ENCODE measurements at regions not wholly inside any gene's neighbourhood (a gene's known extent, or its start where the extent isn't known, plus 50 kb on each side); places are given as distances from the start of the nearest gene placed in this dataset.
A peak's percentile ranks its signal among the peaks of the same experiment; 100 is the strongest.

DNA sequence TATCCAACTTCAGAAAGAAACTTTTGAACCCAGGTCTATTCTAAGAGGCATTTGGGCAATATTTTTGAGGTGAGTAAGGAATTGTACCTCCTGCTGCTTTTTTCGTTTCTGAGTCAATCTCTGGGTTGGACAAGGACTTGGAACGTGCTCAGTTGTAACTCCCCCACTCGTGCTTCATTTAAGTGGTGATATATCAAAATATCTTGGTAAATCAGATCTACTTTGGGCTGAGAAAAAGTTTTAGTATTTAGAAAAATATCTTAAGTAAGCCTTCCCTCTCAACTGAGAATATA is 728.9 kb downstream of the EFNB2 start:
- no peak overlapping the region for H3K4me3 ChIP-seq (ENCODE audit: low read depth, low read length)
- DNase-seq (ENCODE audit: low read depth): no peak
- TF ChIP-seq, protein P1, sequence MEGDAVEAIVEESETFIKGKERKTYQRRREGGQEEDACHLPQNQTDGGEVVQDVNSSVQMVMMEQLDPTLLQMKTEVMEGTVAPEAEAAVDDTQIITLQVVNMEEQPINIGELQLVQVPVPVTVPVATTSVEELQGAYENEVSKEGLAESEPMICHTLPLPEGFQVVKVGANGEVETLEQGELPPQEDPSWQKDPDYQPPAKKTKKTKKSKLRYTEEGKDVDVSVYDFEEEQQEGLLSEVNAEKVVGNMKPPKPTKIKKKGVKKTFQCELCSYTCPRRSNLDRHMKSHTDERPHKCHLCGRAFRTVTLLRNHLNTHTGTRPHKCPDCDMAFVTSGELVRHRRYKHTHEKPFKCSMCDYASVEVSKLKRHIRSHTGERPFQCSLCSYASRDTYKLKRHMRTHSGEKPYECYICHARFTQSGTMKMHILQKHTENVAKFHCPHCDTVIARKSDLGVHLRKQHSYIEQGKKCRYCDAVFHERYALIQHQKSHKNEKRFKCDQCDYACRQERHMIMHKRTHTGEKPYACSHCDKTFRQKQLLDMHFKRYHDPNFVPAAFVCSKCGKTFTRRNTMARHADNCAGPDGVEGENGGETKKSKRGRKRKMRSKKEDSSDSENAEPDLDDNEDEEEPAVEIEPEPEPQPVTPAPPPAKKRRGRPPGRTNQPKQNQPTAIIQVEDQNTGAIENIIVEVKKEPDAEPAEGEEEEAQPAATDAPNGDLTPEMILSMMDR (IDR thresholded peaks at IDR 0.05; ENCODE audit: control insufficient read depth, extremely low read depth, insufficient read depth): no peak

DNA sequence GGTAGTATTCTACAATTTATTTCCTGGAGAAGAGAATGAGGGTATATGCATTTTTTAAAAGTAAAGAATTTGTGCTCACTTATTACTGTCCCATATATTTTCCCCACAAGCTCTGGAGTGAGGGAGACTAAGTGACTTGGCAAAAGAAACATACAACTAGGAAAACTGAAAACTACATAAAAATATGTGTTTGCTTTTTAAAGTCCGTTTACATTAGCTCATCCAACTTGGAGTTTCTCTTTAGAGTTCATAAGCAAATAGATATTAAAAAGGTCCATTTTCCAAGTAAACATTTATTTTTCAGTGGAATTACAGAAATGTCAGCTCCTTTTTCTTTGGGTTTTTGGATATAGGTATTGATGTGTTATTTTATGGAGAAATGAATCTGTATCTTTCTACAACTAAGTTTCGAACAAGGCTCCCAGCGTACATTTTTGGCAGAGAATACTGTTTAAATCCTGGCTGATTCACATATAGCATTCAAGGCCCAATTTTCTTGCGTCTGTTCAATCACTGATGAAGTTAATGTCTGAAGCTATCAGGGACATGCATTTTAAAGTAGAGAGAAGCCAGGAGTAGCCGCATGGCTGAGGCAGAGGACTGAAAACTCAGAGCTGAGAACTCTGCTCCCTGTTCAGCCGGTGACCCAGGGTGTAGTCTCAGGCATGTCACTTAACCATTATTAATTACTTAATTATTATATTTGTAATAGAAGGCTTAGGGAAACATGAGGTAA is 729.4 kb downstream of the EFNB2 start:
- TF ChIP-seq, protein P1 (IDR thresholded peaks at IDR 0.05; ENCODE audit: control insufficient read depth, extremely low read depth, insufficient read depth): no peak
- DNase-seq (ENCODE audit: low read depth): no peak
- H3K4me3 ChIP-seq (ENCODE audit: low read depth, low read length): no peak overlapping the region

DNA sequence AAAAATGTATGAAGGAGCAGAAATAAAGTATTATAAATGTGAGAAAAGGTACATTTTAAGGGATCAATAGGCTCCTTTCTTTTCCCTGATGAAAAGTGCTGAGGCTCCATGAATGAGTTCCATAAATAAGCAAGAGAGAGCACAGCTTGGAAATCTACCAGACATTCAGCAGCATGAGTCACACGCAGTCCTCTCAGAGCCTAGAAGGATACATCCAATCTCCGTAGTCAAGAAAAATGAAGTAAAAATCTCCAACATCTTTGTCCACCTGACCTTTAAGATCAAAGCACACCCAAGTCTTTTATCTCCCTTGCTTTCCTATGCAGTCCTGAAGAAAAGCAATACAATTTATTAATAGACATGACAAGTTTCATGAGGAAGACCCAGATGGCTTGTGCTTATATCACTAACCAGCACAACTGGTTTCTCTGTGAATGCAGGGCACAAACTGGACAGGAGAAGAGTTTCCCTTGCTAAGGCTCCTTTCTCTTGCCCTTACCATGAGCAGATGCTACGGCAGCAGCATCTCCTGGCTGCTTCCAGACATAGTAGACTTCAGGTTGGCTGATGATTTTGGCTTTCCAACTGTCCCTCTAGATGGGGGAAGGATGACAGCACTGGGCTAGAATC is 730.8 kb downstream of the EFNB2 start:
- no peak for DNase-seq (ENCODE audit: low read depth)
- TF ChIP-seq, protein P1 (IDR thresholded peaks at IDR 0.05; ENCODE audit: control insufficient read depth, extremely low read depth, insufficient read depth): no peak
- no peak overlapping the region for H3K4me3 ChIP-seq (ENCODE audit: low read depth, low read length)

DNA sequence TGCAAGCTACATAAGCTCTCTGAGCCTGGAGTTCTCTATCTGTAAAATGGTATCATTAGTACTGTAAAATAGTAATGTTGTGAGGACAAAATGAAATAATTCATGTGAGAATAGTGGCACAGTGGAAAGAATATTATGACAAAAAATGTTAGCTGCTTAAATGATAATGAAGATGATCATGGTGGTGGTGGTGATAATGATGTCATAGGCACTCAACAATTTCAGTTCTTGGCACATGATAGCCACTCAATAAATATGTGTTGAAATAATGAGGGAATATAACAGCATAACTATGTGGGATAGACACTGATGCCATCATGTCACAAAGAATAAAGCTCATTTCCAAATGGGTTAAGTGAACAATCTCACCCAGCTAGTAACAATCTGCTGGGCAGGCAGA is 736.3 kb downstream of the EFNB2 start:
- no peak for DNase-seq (ENCODE audit: low read depth)
- TF ChIP-seq, protein P1 (IDR thresholded peaks at IDR 0.05; ENCODE audit: control insufficient read depth, extremely low read depth, insufficient read depth): no peak

DNA sequence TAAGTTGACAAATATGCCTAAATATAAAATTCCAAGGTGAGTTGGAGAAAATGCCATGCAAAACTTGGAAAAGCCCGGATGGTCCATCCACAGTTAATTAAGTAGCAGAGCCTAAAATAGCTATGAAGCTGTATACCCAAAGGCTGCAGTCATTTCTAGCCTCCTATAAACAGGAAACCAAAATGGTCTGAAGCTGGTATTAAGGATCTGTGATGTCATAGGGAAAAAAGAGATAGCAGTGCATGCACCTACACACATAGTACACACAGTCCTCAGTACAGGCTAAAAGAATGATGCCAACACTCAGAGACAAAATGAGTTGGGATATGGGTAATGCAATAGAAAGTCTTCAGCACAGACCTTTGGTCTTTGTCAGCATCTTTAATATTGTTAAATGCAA is 736.9 kb downstream of the EFNB2 start:
- TF ChIP-seq, protein P1 (IDR thresholded peaks at IDR 0.05; ENCODE audit: control insufficient read depth, extremely low read depth, insufficient read depth): no peak
- no peak for DNase-seq (ENCODE audit: low read depth)
- no peak overlapping the region for H3K4me3 ChIP-seq (ENCODE audit: low read depth, low read length)

More for the DNA sequence above, 736.3 kb downstream of the EFNB2 start:
- H3K4me3 ChIP-seq (ENCODE audit: low read depth, low read length): no peak overlapping the region

DNA sequence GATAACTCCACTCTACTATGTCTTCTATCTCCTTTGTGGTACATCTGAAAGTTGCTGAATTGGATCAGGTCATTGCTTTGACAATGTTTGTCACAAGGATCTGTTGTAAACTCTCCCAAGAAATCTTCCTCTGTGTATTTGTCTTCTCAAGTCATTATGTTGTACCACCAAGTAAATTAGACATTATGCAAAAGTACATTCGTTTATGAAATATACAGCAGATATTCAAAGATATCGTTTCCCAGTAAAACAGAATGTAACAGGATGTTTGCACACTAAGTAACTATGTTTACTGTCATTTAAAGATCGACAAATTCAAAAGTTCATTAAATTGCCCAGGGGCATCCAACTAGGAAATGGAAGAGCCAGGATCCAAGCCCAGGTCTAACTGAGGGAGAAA is 739.4 kb downstream of the EFNB2 start:
- TF ChIP-seq, protein P1 (IDR thresholded peaks at IDR 0.05; ENCODE audit: control insufficient read depth, extremely low read depth, insufficient read depth): no peak
- peak; percentile 93 for DNase-seq (ENCODE audit: low read depth)
- no peak overlapping the region for H3K4me3 ChIP-seq (ENCODE audit: low read depth, low read length)

DNA sequence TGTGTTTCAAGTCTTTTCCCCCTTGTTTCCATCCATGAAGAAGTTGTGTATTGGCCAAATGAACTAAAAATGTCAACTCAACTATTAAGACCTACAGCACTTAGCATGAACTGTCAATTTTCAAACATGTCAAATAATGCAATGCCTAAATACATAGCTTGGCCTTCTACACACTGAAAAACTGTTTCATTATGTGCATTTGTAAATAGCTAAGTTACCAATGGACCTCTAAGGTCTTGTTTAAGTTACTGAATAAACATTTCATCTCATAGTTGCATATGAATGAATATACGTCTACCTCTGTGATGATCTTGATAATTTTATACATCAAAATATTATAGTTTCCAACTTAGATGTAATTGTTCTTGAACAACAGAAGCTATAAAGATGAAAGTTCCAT is 744.5 kb downstream of the EFNB2 start:
- no peak for DNase-seq (ENCODE audit: low read depth)
- TF ChIP-seq, protein P1 (IDR thresholded peaks at IDR 0.05; ENCODE audit: control insufficient read depth, extremely low read depth, insufficient read depth): no peak
- no peak overlapping the region for H3K4me3 ChIP-seq (ENCODE audit: low read depth, low read length)

Data from LNCaP clone FGC (cell line).